ENCODE measurements at regions not wholly inside any gene's neighbourhood (a gene's known extent, or its start where the extent isn't known, plus 50 kb on each side); places are given as distances from the start of the nearest gene placed in this dataset.

DNA sequence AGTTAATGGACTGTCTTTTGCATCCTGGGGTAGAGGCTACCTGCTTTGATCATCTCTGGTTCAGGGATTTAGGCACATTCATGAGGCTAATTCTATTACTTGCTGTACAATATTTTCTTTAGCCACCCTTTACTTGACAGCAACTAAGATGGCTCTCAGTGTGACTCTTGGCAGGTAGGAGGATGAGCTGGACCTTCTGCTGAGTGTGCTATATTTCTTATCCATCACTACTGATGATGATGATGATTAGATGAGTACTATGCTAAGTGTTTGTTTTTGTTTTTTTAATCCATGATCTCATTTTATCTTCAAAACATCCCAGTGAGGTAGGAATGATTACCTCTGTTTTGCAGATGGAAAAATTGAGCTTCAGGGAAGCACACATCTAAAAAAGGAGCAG, 152.8 kb upstream of the WSCD2 start:
- H3K4me3 ChIP-seq (ENCODE audit: insufficient read length, low read depth): no peak overlapping the region
- H3K9ac ChIP-seq (ENCODE audit: insufficient read length, low read depth): no peak overlapping the region
- H3K4me1 ChIP-seq (ENCODE audit: insufficient read depth, insufficient read length): no peaks in the 10 kb centered on the region
- peaks cover 12% of the 10 kb centered on the region; the same call in 1 of the 2 replicates for H3K9me3 ChIP-seq (ENCODE audit: insufficient read depth, low read length)
- no peak for DNase-seq (ENCODE audit: low read depth, low spot score)
- no peak for TF ChIP-seq SUZ12 (IDR thresholded peaks at IDR 0.05; ENCODE audit: extremely low read depth, insufficient read depth, insufficient read length)
- no peak for TF ChIP-seq YY1 (IDR thresholded peaks at IDR 0.05; ENCODE audit: insufficient read depth, insufficient read length)
- no peak for TF ChIP-seq ZNF274 (IDR thresholded peaks at IDR 0.05; ENCODE audit: low read depth, low read length)
- no peaks in the 10 kb centered on the region for H3K36me3 ChIP-seq (ENCODE audit: insufficient read depth, insufficient read length, low read length)
- H3K27me3 ChIP-seq (ENCODE audit: insufficient read depth, insufficient read length): no peaks in the 10 kb centered on the region

DNA sequence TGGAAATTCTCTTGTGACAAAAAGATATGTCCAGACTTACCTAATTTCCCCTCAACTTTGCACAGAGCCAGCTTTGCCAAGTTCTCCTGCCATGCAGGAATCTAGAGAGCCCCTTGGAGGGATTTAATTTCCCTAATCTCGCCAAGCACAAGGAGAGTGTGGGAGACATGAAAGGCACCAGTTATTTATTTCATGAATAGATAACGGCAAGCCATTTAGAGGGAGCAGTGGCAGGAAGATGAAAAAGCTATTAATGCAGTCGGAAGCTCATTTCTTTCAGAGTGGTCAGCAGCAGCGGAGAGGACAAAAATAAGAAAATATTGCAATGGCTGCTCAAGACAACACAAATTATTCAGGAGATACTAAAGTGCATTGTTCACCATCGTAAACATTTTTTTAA, 150.9 kb upstream of the WSCD2 start:
- DNase-seq (ENCODE audit: low read depth, low spot score): no peak
- no peaks in the 10 kb centered on the region for H3K27me3 ChIP-seq (ENCODE audit: insufficient read depth, insufficient read length)

DNA sequence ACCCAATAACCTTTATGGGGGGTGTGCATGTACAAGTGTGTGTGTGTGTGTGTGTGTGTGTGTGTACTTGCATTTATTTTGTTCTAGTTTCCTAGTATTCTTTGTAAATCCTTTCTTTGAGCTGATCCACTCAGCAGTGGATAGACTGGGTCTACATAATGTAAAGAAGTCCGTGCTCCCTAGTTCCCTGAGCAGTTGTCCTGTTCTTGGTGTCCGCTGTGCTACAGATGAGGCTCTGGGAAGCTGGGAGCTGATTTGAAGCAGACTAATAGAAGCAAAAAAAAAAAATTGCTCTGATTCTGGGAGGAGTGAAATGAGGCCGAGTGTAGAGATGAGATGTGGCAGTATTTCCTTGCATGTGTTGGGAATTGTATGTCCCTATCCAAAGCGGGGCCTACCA, 150.4 kb upstream of the WSCD2 start:
- Histone ChIP-seq H3K9me3 (ENCODE audit: insufficient read depth, low read length) (peaks cover 12% of the 10 kb centered on the region; the same call in 1 of the 2 replicates), H3K36me3 (ENCODE audit: insufficient read depth, insufficient read length, low read length) (no peaks in the 10 kb centered on the region), H3K9ac (ENCODE audit: insufficient read length, low read depth) (no peak overlapping the region), H3K4me3 (ENCODE audit: insufficient read length, low read depth) (no peak overlapping the region), H3K4me1 (ENCODE audit: insufficient read depth, insufficient read length) (no peaks in the 10 kb centered on the region), H3K27me3 (ENCODE audit: insufficient read depth, insufficient read length) (no peaks in the 10 kb centered on the region)
- TF ChIP-seq SUZ12 (IDR thresholded peaks at IDR 0.05; ENCODE audit: extremely low read depth, insufficient read depth, insufficient read length) (no peak), YY1 (IDR thresholded peaks at IDR 0.05; ENCODE audit: insufficient read depth, insufficient read length) (no peak), ZNF274 (IDR thresholded peaks at IDR 0.05; ENCODE audit: low read depth, low read length) (no peak)
- DNase-seq (ENCODE audit: low read depth, low spot score): no peak

More for the DNA sequence above, 150.9 kb upstream of the WSCD2 start:
- H3K4me1 ChIP-seq (ENCODE audit: insufficient read depth, insufficient read length): no peaks in the 10 kb centered on the region
- no peaks in the 10 kb centered on the region for H3K36me3 ChIP-seq (ENCODE audit: insufficient read depth, insufficient read length, low read length)
- peaks cover 12% of the 10 kb centered on the region; the same call in 1 of the 2 replicates for H3K9me3 ChIP-seq (ENCODE audit: insufficient read depth, low read length)
- TF ChIP-seq ZNF274 (IDR thresholded peaks at IDR 0.05; ENCODE audit: low read depth, low read length) (no peak), SUZ12 (IDR thresholded peaks at IDR 0.05; ENCODE audit: extremely low read depth, insufficient read depth, insufficient read length) (no peak)
- no peak overlapping the region for H3K9ac ChIP-seq (ENCODE audit: insufficient read length, low read depth)
- no peak overlapping the region for H3K4me3 ChIP-seq (ENCODE audit: insufficient read length, low read depth)

DNA sequence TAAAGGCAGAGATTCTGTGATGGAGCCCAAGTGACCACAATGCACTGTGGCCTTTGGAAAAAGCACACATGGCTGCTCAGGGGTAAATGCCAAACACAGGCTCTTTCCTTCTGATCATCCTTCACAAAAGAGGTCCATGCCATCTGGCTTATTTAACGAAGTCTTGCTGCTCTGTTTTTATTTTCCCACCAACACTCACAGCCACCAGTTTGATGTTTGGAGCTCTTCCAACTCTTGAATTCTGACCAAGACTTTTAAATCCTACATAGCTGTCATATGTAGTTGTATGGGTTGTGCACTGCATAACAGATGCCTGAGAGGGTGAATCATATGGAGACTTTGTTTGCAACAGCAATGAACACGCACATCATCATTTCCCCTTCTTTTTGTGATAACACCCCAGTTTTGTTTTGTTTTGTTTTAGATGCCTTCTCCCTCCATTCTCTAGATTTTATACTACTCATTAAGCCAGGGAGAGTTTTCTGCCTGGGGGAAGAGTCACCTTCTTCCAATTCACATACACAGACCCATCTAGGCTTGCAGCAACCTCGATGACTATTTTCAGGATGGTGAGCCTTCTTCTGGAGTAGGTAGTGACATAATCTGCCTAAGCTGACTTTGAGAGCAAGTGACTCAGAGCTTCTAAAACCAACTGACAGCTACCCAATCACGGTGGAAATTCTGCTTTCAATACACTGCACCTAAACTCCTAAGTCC, 145.2 kb upstream of the WSCD2 start:
- Histone ChIP-seq H3K27me3 (ENCODE audit: insufficient read depth, insufficient read length) (peaks cover 8% of the 10 kb centered on the region), H3K4me3 (ENCODE audit: insufficient read length, low read depth) (no peak overlapping the region), H3K9me3 (ENCODE audit: insufficient read depth, low read length) (no peaks in the 10 kb centered on the region), H3K36me3 (ENCODE audit: insufficient read depth, insufficient read length, low read length) (no peaks in the 10 kb centered on the region), H3K9ac (ENCODE audit: insufficient read length, low read depth) (no peak overlapping the region), H3K4me1 (ENCODE audit: insufficient read depth, insufficient read length) (no peaks in the 10 kb centered on the region)
- DNase-seq (ENCODE audit: low read depth, low spot score): no peak
- no peak for TF ChIP-seq ZNF274 (IDR thresholded peaks at IDR 0.05; ENCODE audit: low read depth, low read length)

DNA sequence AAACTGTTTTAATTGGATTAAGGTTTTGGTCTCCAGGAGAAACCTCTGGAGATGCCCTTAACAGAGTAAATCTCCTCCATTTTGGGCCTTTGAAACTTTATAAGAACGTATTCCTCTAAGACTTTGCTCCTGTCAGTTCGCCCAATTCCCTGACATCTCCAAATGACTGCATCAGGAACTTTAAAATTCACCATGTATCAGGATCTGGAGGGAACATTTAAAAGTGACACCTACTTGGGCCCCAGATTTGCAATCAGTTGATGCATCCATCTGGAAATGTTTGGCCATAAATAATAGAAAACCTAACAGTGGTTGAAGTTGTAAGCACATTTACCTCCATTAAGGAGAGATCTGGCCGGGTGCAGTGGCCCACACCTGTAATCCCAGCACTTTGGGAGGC, 144.1 kb upstream of the WSCD2 start:
- TF ChIP-seq ZNF274 (IDR thresholded peaks at IDR 0.05; ENCODE audit: low read depth, low read length): no peak
- TF ChIP-seq YY1 (IDR thresholded peaks at IDR 0.05; ENCODE audit: insufficient read depth, insufficient read length): no peak
- no peak for TF ChIP-seq SUZ12 (IDR thresholded peaks at IDR 0.05; ENCODE audit: extremely low read depth, insufficient read depth, insufficient read length)
- H3K4me3 ChIP-seq (ENCODE audit: insufficient read length, low read depth): no peak overlapping the region
- H3K36me3 ChIP-seq (ENCODE audit: insufficient read depth, insufficient read length, low read length): no peaks in the 10 kb centered on the region
- no peak overlapping the region for H3K9ac ChIP-seq (ENCODE audit: insufficient read length, low read depth)
- H3K27me3 ChIP-seq (ENCODE audit: insufficient read depth, insufficient read length): peaks cover 8% of the 10 kb centered on the region
- H3K9me3 ChIP-seq (ENCODE audit: insufficient read depth, low read length): no peaks in the 10 kb centered on the region
- DNase-seq (ENCODE audit: low read depth, low spot score): no peak
- no peaks in the 10 kb centered on the region for H3K4me1 ChIP-seq (ENCODE audit: insufficient read depth, insufficient read length)

DNA sequence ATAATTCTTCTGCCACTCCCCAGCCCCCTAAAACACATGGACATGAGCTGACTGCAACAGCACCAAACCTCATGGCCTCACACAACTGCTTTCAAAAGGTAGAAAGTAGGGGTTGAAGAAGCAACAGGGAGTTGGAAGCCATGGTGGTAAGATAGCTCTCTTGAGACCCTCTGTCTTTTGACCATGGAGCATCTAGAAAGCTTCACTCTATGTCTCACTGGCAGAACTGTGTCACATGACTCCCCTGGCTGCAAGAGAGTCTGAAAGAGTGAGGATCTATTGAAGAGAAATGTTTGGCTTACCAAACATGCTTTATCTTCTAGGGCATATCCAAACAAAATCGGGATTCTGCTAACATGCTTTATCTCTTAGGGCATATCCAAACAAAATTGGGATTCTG, 142.9 kb upstream of the WSCD2 start:
- H3K9ac ChIP-seq (ENCODE audit: insufficient read length, low read depth): no peak overlapping the region
- no peaks in the 10 kb centered on the region for H3K4me1 ChIP-seq (ENCODE audit: insufficient read depth, insufficient read length)
- peaks cover 8% of the 10 kb centered on the region for H3K27me3 ChIP-seq (ENCODE audit: insufficient read depth, insufficient read length)
- H3K9me3 ChIP-seq (ENCODE audit: insufficient read depth, low read length): no peaks in the 10 kb centered on the region
- no peaks in the 10 kb centered on the region for H3K36me3 ChIP-seq (ENCODE audit: insufficient read depth, insufficient read length, low read length)
- no peak for DNase-seq (ENCODE audit: low read depth, low spot score)
- TF ChIP-seq ZNF274 (IDR thresholded peaks at IDR 0.05; ENCODE audit: low read depth, low read length) (no peak), YY1 (IDR thresholded peaks at IDR 0.05; ENCODE audit: insufficient read depth, insufficient read length) (no peak), SUZ12 (IDR thresholded peaks at IDR 0.05; ENCODE audit: extremely low read depth, insufficient read depth, insufficient read length) (no peak)
- no peak overlapping the region for H3K4me3 ChIP-seq (ENCODE audit: insufficient read length, low read depth)

DNA sequence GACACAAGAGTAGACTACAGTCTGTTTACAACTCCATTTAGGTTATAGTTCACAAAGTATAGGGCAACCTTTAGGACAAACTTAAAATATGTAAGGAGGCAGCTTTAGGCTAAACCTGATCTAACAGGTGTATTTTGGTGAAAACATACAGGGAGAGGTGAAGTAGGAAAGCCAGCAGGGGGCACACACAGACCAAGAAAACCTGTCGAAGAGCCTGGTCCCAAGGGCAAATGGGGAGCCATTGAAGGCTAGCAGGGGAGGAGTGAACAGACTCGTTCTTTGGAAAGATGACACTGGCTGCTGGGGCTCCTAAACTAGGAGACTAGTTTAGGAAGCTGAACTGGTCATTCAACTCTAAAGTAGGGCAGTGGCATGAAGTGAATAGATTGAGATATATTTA, 138.8 kb upstream of the WSCD2 start:
- DNase-seq (ENCODE audit: low read depth, low spot score): peak; percentile 47
- Histone ChIP-seq H3K4me1 (ENCODE audit: insufficient read depth, insufficient read length) (no peaks in the 10 kb centered on the region), H3K9me3 (ENCODE audit: insufficient read depth, low read length) (no peaks in the 10 kb centered on the region), H3K36me3 (ENCODE audit: insufficient read depth, insufficient read length, low read length) (no peaks in the 10 kb centered on the region), H3K9ac (ENCODE audit: insufficient read length, low read depth) (no peak overlapping the region), H3K4me3 (ENCODE audit: insufficient read length, low read depth) (no peak overlapping the region), H3K27me3 (ENCODE audit: insufficient read depth, insufficient read length) (peaks cover 8% of the 10 kb centered on the region)
- TF ChIP-seq ZNF274 (IDR thresholded peaks at IDR 0.05; ENCODE audit: low read depth, low read length) (no peak), SUZ12 (IDR thresholded peaks at IDR 0.05; ENCODE audit: extremely low read depth, insufficient read depth, insufficient read length) (no peak), YY1 (IDR thresholded peaks at IDR 0.05; ENCODE audit: insufficient read depth, insufficient read length) (no peak)

Measured in NT2/D1 (cell line).